LHCN-M2 (cell line): ENCODE measurements at regions not wholly inside any gene's neighbourhood (a gene's known extent, or its start where the extent isn't known, plus 50 kb on each side); places are given as distances from the start of the nearest gene placed in this dataset.

ENCODE experiments used
- DNase-seq: peaks from one replicate; pipeline ENCODE4 v3.0.0-alpha.2; 2012; ENCODE audit warnings: low read depth

- DNase-seq: no peak
These were observed 151.2 kb upstream of the TNR start for GRCh38 chr1:175894581-175894980.

GRCh38 chr1:175893192-175893591 is 149.8 kb upstream of the TNR start:
- DNase-seq: no peak

- no peak for DNase-seq
These were observed 149.3 kb upstream of the TNR start for GRCh38 chr1:175892686-175893085.

- no peak for DNase-seq
These were observed 148.5 kb upstream of the TNR start for GRCh38 chr1:175891783-175892309.

GRCh38 chr1:175890958-175891357 is 147.6 kb upstream of the TNR start:
- DNase-seq: no peak

GRCh38 chr1:175889848-175890247 is 146.5 kb upstream of the TNR start:
- DNase-seq: no peak

GRCh38 chr1:175888996-175889395 is 145.6 kb upstream of the TNR start:
- DNase-seq: no peak

GRCh38 chr1:175887981-175888428 is 144.6 kb upstream of the TNR start:
- DNase-seq: peak; percentile 23

GRCh38 chr1:175887521-175887920 is 144.1 kb upstream of the TNR start:
- no peak for DNase-seq

GRCh38 chr1:175885326-175885725 is 141.9 kb upstream of the TNR start:
- peak; percentile 12 for DNase-seq

GRCh38 chr1:175884369-175884768 is 141.0 kb upstream of the TNR start:
- no peak for DNase-seq

GRCh38 chr1:175882192-175882591 is 138.8 kb upstream of the TNR start:
- DNase-seq: no peak

GRCh38 chr1:175881246-175881976 is 138.0 kb upstream of the TNR start:
- DNase-seq: no peak

GRCh38 chr1:175878775-175879174 is 135.4 kb upstream of the TNR start:
- DNase-seq: no peak

- DNase-seq: peak; percentile 2
These were observed 134.7 kb upstream of the TNR start for GRCh38 chr1:175877939-175878737.

- DNase-seq: no peak
These were observed 132.2 kb upstream of the TNR start for GRCh38 chr1:175875556-175875955.

- DNase-seq: no peak
These were observed 130.7 kb upstream of the TNR start for GRCh38 chr1:175874081-175874480.

- DNase-seq: no peak
These were observed 130.0 kb upstream of the TNR start for GRCh38 chr1:175873290-175873935.

- no peak for DNase-seq
These were observed 129.2 kb upstream of the TNR start for GRCh38 chr1:175872588-175872987.

GRCh38 chr1:175871647-175872046 is 128.3 kb upstream of the TNR start:
- no peak for DNase-seq

GRCh38 chr1:175870217-175870616 is 126.8 kb upstream of the TNR start:
- no peak for DNase-seq

GRCh38 chr1:175866776-175867175 is 123.4 kb upstream of the TNR start:
- no peak for DNase-seq
